PC-3 (cell line): ENCODE measurements at regions not wholly inside any gene's neighbourhood (a gene's known extent, or its start where the extent isn't known, plus 50 kb on each side); places are given as distances from the start of the nearest gene placed in this dataset.

Experiments used
- EZH2 ChIP-seq: fragments of 300-600 bp; sonication (generic); IDR thresholded peaks from one replicate; pipeline ENCODE4 v1.6.1; 2017; ENCODE audit warnings: antibody characterized with exemption, mild to moderate bottlenecking, low read length; ENCODE audit not compliant: unreplicated experiment
- EZH2phosphoT487 ChIP-seq: fragments of 300-600 bp; sonication (generic); IDR thresholded peaks from 2 replicates; pipeline ENCODE4 v1.6.1; 2018; ENCODE audit warnings: mild to moderate bottlenecking, antibody characterized with exemption, low read length, borderline replicate concordance
- TF ChIP-seq, protein P1 (sequence below): fragments of 300-600 bp; sonication (generic); conservative IDR thresholded peaks from 2 replicates; pipeline ENCODE4 v1.5.1; 2017; ENCODE audit warnings: antibody characterized with exemption, low read depth, mild to moderate bottlenecking, low read length

GRCh38 chr6:141260627-141261015 lies 872.1 kb upstream of the GJE1 start:
- TF ChIP-seq, protein P1, sequence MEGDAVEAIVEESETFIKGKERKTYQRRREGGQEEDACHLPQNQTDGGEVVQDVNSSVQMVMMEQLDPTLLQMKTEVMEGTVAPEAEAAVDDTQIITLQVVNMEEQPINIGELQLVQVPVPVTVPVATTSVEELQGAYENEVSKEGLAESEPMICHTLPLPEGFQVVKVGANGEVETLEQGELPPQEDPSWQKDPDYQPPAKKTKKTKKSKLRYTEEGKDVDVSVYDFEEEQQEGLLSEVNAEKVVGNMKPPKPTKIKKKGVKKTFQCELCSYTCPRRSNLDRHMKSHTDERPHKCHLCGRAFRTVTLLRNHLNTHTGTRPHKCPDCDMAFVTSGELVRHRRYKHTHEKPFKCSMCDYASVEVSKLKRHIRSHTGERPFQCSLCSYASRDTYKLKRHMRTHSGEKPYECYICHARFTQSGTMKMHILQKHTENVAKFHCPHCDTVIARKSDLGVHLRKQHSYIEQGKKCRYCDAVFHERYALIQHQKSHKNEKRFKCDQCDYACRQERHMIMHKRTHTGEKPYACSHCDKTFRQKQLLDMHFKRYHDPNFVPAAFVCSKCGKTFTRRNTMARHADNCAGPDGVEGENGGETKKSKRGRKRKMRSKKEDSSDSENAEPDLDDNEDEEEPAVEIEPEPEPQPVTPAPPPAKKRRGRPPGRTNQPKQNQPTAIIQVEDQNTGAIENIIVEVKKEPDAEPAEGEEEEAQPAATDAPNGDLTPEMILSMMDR: no peak
- TF ChIP-seq EZH2: no peak
- no peak for TF ChIP-seq EZH2phosphoT487
